ENCODE measurements at regions not wholly inside any gene's neighbourhood (a gene's known extent, or its start where the extent isn't known, plus 50 kb on each side); places are given as distances from the start of the nearest gene placed in this dataset.

DNA sequence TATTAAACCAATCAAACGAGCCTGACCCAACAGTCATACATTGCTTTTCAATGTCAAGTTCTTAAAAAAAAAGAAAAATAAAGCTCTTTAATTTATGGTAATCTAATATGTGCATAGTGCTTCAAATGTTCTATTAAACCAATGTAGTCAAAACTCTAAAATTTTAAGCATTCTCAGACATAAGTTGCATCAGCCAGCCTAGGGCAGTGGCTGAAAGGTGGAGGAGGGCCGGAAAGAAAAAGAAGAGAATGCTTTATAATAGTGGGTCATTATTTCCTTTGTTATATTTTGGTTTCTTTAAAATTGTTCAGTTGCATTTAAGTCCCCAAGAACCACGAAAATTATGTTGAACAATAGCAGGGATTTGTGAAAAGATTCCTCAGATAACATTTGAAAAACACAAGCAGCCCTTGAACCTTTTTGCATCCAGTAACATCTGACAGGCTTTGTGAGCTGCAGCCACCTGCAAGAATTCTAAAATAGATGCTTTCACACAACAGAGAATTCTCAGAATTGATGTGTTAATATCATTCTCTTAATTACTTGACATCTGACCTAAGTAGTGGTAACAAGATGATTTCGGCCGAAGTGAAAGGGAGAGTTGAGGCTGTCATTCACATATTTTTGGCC, 252.1 kb downstream of the CDCA7 start:
- Histone ChIP-seq H3K9ac (ENCODE audit: low read length) (no peak overlapping the region), H3K27me3 (ENCODE audit: control insufficient read depth, insufficient read depth, low read length) (no peaks in the 10 kb centered on the region), H3K9me3 (ENCODE audit: control insufficient read depth, low read length) (no peaks in the 10 kb centered on the region), H3K4me3 (ENCODE audit: low read length) (no peak overlapping the region), H3K36me3 (ENCODE audit: control insufficient read depth, insufficient read depth, low read length) (no peaks in the 10 kb centered on the region), H3K4me1 (ENCODE audit: control insufficient read depth, insufficient read depth, low read length) (no peaks in the 10 kb centered on the region)

DNA sequence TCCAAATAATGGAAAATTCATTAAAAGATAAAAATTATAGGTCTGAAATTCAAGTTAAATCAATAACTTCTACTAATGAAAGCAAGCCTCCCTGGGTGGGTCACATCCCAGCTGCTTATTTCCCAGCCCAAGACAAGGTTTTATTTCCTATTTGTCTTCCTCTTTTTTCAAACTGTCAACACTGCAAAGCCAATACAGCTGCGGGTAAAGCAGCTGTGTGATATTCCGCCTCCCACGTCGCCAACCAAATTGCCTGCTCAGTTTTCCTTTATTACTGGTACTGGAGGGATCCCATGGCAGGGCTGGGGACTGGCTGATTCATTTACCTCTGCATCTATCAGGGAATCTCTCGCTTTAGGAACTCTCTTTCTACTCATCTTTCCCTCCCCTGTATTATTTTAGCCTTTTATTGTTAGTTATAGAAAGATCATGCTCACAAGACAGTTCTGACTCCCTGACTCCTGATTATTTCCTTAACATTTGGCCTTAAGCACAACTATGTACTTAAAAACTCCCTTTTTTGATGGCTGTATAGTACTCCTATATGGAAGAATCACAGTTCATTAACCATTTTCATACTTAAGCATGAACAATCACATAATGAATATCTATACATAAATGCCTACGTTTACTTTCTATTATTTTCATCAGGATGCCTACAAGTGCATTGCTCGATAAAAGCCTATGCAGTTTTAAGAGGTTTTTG, 253.1 kb downstream of the CDCA7 start:
- no peaks in the 10 kb centered on the region for H3K36me3 ChIP-seq (ENCODE audit: control insufficient read depth, insufficient read depth, low read length)
- H3K9me3 ChIP-seq (ENCODE audit: control insufficient read depth, low read length) = no peaks in the 10 kb centered on the region
- no peak overlapping the region for H3K4me3 ChIP-seq (ENCODE audit: low read length)
- H3K4me1 ChIP-seq (ENCODE audit: control insufficient read depth, insufficient read depth, low read length) = no peaks in the 10 kb centered on the region
- H3K9ac ChIP-seq (ENCODE audit: low read length) = no peak overlapping the region
- no peaks in the 10 kb centered on the region for H3K27me3 ChIP-seq (ENCODE audit: control insufficient read depth, insufficient read depth, low read length)

DNA sequence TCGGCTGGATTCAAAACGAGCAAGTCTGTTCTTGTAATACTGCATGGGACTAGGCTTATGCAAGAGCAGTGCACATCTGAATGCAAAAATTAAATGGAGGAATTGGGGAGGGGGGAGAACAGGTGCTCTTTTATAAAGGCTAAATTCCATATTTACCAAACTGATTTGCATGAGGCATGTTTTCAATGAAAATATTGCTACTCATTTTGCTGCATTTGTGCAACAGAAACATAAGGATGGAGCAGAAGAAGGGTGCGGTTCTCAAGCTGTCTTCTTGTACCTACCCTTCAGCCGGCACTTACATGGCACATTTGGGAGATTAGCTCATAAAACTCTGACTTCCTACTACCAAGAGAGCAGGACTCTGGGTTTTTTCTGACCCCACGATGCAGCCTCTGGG, 256.4 kb downstream of the CDCA7 start:
- Histone ChIP-seq H3K4me3 (ENCODE audit: low read length) (no peak overlapping the region), H3K27me3 (ENCODE audit: control insufficient read depth, insufficient read depth, low read length) (no peaks in the 10 kb centered on the region), H3K4me1 (ENCODE audit: control insufficient read depth, insufficient read depth, low read length) (no peaks in the 10 kb centered on the region), H3K9me3 (ENCODE audit: control insufficient read depth, low read length) (no peaks in the 10 kb centered on the region), H3K36me3 (ENCODE audit: control insufficient read depth, insufficient read depth, low read length) (no peaks in the 10 kb centered on the region), H3K9ac (ENCODE audit: low read length) (no peak overlapping the region)

DNA sequence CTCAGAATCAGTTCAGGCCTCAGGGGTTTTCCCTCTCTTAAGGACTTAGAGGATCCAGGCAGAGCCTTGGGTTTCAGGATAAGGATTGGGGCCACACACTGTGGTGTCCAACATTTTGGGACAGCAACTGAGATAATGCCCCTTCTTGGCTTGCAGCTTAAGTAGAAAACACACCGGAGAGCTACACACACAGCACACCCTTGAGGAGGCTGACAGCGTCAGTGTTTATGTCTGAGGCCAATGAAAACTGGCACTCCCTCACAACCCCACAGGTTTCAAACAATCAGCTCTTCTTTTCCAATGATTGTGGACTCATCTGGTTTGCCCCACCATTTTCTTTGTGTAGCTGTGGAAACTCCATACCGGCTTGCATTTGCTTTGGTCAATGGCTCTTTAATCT, 257.7 kb downstream of the CDCA7 start:
- no peak overlapping the region for H3K4me3 ChIP-seq (ENCODE audit: low read length)
- no peaks in the 10 kb centered on the region for H3K27me3 ChIP-seq (ENCODE audit: control insufficient read depth, insufficient read depth, low read length)
- H3K4me1 ChIP-seq (ENCODE audit: control insufficient read depth, insufficient read depth, low read length) = no peaks in the 10 kb centered on the region
- no peak overlapping the region for H3K9ac ChIP-seq (ENCODE audit: low read length)
- no peaks in the 10 kb centered on the region for H3K36me3 ChIP-seq (ENCODE audit: control insufficient read depth, insufficient read depth, low read length)
- H3K9me3 ChIP-seq (ENCODE audit: control insufficient read depth, low read length) = no peaks in the 10 kb centered on the region

DNA sequence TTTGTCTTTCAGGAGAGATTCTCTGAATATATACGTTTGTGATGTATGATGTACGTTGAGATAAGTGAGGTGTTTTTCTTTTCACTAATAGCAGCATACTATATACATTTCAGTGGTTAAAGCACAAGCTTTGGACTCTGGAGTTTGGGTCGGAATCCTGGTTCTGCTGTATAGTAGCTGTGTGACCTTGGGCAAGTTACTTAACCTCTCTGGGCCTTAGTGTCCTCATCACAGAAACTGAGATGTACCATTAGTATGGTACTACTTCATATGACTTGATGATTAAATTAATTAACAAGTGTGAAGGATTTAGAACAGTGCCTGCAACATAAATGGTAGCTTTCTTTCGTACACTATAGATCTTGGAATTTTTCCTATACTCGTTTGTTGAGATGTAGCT, 258.7 kb downstream of the CDCA7 start:
- H3K4me1 ChIP-seq (ENCODE audit: control insufficient read depth, insufficient read depth, low read length) = no peaks in the 10 kb centered on the region
- no peak overlapping the region for H3K9ac ChIP-seq (ENCODE audit: low read length)
- no peaks in the 10 kb centered on the region for H3K27me3 ChIP-seq (ENCODE audit: control insufficient read depth, insufficient read depth, low read length)
- no peaks in the 10 kb centered on the region for H3K9me3 ChIP-seq (ENCODE audit: control insufficient read depth, low read length)
- H3K4me3 ChIP-seq (ENCODE audit: low read length) = no peak overlapping the region
- no peaks in the 10 kb centered on the region for H3K36me3 ChIP-seq (ENCODE audit: control insufficient read depth, insufficient read depth, low read length)

DNA sequence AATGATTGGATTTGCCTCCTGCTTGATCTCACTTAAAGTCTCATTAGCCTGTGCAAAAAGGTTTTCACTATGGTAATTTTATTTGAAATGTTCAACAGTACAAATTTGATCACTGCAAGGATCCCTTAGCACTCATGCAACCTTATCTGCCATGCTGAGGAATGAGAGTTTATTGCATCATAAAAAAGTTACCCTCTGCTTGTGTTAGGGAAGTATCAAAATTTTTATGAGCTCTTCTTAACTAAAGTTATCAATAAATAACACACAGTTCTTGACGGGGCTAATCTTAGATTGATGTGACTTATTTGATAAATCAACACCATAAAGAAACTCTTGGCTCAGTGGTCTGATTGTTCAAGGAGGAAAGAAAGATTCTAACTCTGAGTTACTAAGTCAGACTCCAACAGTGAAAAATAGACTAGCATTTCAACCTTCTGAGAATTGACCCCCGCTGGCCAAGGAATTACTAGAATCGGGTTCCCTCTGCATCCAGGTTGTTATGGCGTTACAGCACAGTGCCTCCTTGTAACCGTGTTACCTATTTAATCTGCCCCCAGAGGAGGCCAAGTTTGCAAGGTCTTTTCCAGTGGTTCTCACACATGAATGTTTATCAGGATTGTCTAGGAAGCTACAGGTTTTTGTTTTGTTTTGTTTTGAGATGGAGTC, 259.7 kb downstream of the CDCA7 start:
- Histone ChIP-seq H3K36me3 (ENCODE audit: control insufficient read depth, insufficient read depth, low read length) (no peaks in the 10 kb centered on the region), H3K9me3 (ENCODE audit: control insufficient read depth, low read length) (no peaks in the 10 kb centered on the region), H3K27me3 (ENCODE audit: control insufficient read depth, insufficient read depth, low read length) (no peaks in the 10 kb centered on the region), H3K9ac (ENCODE audit: low read length) (no peak overlapping the region), H3K4me3 (ENCODE audit: low read length) (no peak overlapping the region), H3K4me1 (ENCODE audit: control insufficient read depth, insufficient read depth, low read length) (no peaks in the 10 kb centered on the region)

DNA sequence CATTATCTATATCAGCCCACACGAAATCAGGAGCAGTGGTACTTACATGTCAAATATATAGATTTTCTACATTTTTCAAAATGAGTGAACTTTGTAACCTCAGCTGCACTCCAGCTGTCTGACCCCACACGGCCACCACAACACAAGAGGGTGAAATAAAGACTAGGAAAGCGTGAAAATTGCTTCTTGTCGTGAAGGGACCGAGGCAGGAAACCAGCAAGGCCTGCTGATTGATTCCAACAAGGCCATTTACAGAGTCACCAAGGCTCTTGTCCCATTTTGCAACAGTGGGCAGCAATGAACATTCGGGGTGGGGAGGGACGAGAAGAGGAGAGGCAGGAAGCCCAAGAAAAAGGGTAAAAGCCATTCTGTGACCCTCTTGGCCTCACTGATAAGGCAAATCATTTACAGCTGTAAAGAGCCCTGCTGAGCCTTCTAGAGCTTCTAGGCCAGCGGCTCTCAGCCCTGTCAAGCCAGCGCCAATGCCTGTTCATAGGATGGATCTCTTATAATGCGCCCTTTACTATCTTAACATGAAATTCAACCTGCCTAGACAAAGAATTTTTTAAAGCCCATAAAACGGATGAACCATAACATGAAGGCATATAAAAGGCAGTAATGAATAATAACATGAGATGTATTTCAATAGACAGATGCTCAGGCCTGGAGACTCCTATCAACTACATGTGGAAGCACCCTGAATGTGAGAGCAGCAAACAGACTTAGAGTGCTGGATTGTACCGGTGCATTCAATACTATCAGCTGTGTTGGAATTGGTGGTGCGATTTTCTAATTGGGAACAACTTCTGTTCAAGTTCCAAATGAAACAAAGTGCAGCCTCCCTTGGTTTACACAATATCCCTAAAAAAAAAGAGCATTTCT, 269.0 kb downstream of the CDCA7 start:
- Histone ChIP-seq H3K27me3 (ENCODE audit: control insufficient read depth, insufficient read depth, low read length) (no peaks in the 10 kb centered on the region), H3K36me3 (ENCODE audit: control insufficient read depth, insufficient read depth, low read length) (no peaks in the 10 kb centered on the region), H3K4me3 (ENCODE audit: low read length) (no peak overlapping the region), H3K9me3 (ENCODE audit: control insufficient read depth, low read length) (no peaks in the 10 kb centered on the region), H3K9ac (ENCODE audit: low read length) (no peak overlapping the region), H3K4me1 (ENCODE audit: control insufficient read depth, insufficient read depth, low read length) (no peaks in the 10 kb centered on the region)

DNA sequence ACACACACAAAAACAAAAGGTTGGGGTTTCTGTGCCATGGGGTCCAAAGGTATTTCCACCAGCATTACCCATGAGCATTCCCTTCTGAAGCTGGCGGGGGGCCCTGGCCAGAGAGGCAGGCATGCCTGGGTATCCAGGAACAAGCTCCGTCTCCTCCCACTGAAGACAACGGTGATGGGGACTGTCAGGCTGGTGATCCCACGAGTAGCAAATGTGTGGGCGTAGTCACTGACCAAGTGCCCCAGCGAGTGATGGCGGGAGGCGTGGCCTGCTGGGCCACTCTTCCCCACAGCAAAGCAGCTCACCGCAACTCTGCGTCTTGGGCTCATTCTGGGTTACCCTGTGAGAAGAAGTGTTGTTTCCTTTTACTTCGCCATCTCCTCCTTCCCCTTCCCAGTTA, 270.6 kb downstream of the CDCA7 start:
- Histone ChIP-seq H3K27me3 (ENCODE audit: control insufficient read depth, insufficient read depth, low read length) (no peaks in the 10 kb centered on the region), H3K9ac (ENCODE audit: low read length) (no peak overlapping the region), H3K4me1 (ENCODE audit: control insufficient read depth, insufficient read depth, low read length) (no peaks in the 10 kb centered on the region), H3K4me3 (ENCODE audit: low read length) (no peak overlapping the region), H3K36me3 (ENCODE audit: control insufficient read depth, insufficient read depth, low read length) (no peaks in the 10 kb centered on the region), H3K9me3 (ENCODE audit: control insufficient read depth, low read length) (no peaks in the 10 kb centered on the region)

DNA sequence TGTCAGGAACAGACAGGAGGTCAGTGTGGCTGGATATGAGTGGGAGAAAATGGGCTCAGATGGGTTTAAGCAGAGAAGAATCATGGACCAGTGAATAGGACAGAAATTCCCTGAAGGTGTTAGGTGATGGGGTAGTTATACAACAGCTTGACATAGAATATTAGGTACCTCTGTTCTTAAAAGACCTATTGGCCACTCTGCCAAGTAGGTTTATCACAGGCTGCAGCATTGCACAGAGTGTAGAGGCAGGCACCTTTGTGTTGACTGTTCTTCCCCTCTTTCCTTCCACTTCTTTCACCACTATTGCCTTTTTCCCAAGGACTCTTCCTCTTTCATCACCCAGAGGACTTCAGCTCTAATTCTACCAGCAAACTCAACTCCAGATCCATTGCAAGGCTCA, 274.4 kb downstream of the CDCA7 start:
- Histone ChIP-seq H3K9me3 (ENCODE audit: control insufficient read depth, low read length) (no peaks in the 10 kb centered on the region), H3K27me3 (ENCODE audit: control insufficient read depth, insufficient read depth, low read length) (no peaks in the 10 kb centered on the region), H3K4me3 (ENCODE audit: low read length) (no peak overlapping the region), H3K36me3 (ENCODE audit: control insufficient read depth, insufficient read depth, low read length) (no peaks in the 10 kb centered on the region), H3K4me1 (ENCODE audit: control insufficient read depth, insufficient read depth, low read length) (no peaks in the 10 kb centered on the region), H3K9ac (ENCODE audit: low read length) (no peak overlapping the region)

DNA sequence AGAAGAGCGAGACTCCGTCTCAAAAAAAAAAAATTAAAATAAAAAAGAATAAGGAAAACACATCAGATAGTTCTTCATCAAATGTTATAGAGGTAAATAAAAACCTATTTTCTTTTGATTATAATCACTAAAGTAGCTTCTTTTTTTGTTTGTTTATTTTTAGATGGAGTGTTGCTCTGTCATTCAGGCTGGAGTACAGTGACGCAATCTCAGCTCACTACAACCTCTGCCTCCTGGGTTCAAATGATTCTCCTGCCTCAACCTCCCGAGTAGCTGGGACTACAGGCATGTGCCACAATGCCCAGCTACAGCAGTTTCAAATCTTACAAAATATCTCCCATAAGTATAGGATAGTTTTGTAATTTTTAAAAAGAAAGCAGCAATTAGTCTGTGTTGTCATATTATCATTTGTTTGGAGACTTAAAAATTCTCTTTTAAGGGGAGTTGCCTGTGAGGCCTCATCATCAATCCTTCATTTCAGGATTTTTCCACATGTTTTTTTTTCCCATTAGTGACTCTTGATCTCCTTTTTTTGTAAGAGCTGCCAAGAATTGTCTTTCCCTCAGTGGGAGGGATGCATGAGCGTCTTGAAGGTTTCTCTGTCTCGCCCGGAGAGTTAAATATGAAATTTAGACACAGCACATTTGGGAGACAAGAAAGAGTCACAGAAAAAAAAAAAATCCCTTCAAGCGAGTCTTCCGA, 275.9 kb downstream of the CDCA7 start:
- no peaks in the 10 kb centered on the region for H3K36me3 ChIP-seq (ENCODE audit: control insufficient read depth, insufficient read depth, low read length)
- no peaks in the 10 kb centered on the region for H3K4me1 ChIP-seq (ENCODE audit: control insufficient read depth, insufficient read depth, low read length)
- H3K27me3 ChIP-seq (ENCODE audit: control insufficient read depth, insufficient read depth, low read length) = no peaks in the 10 kb centered on the region
- no peak overlapping the region for H3K9ac ChIP-seq (ENCODE audit: low read length)
- no peak overlapping the region for H3K4me3 ChIP-seq (ENCODE audit: low read length)
- no peaks in the 10 kb centered on the region for H3K9me3 ChIP-seq (ENCODE audit: control insufficient read depth, low read length)

DNA sequence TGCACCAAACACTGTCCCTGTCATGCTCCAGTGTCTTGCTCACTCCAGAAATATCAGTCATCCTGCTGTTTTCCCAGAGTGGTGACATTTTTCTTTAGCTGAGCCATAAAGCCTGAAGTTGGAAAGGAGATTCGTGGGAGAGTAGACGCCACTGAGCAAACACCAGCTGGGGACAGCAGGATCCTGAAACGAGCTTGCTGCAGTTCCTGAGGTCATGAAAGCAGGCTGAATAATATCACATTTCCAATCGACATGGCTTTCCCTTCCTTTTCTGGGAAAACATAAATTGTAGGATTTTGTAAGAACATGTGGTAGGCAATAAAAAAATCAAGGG, 276.4 kb downstream of the CDCA7 start:
- H3K27me3 ChIP-seq (ENCODE audit: control insufficient read depth, insufficient read depth, low read length) = no peaks in the 10 kb centered on the region
- no peak overlapping the region for H3K4me3 ChIP-seq (ENCODE audit: low read length)
- no peak overlapping the region for H3K9ac ChIP-seq (ENCODE audit: low read length)
- H3K36me3 ChIP-seq (ENCODE audit: control insufficient read depth, insufficient read depth, low read length) = no peaks in the 10 kb centered on the region
- no peaks in the 10 kb centered on the region for H3K4me1 ChIP-seq (ENCODE audit: control insufficient read depth, insufficient read depth, low read length)
- no peaks in the 10 kb centered on the region for H3K9me3 ChIP-seq (ENCODE audit: control insufficient read depth, low read length)

Data from mucosa of stomach (tissue), 1 donor.